ENCODE measurements at regions not wholly inside any gene's neighbourhood (a gene's known extent, or its start where the extent isn't known, plus 50 kb on each side); places are given as distances from the start of the nearest gene placed in this dataset.

DNA sequence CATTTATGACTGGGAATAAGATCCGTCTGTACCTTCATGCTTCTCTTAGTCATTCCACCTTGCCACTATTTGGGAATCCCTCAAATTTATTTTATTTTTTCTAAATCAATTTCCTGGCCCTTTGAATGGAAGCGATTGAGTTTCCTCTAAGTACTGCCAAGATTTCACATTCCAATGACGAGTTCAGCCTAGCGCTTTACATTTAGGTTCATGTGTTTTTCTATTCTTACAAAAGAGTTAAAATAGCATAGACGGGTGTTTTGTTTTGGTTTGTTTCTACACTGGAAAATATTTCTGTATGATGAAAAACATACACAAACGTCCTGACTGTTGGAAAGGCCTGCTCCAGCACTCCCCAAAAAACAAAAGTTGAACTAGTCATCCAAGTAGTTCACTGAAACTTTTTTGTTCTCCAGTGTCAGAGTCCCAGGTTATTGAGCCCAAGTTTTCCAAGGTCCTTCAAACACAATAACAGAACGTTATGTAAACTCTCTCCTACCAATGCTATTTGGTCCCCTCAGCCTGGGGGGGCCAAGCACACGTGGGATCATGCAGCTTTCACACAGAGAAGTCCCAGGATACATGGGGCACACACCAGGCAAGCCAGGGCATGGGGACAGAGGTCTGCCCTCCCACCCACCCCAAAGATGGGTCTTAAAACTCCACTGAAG, 74.8 kb upstream of the FOXN3 start:
- no peak overlapping the region for H3K18ac ChIP-seq (ENCODE audit: low read length)
- no peak overlapping the region for H3K27ac ChIP-seq (ENCODE audit: low read depth, low read length)
- DNase-seq: no peak
- no peak overlapping the region for H3K4me3 ChIP-seq (ENCODE audit: low read length)
- no peaks in the 10 kb centered on the region for H3K79me2 ChIP-seq (ENCODE audit: control insufficient read depth, insufficient read depth, low read length)
- no peak overlapping the region for H3K4me2 ChIP-seq (ENCODE audit: low read length)
- WGBS (ENCODE audit: extremely low coverage, insufficient coverage, low lambda C conversion rate): no CpG with 5 or more reads among the region's 8 CpGs
- H2BK15ac ChIP-seq (replicated peaks; ENCODE audit: low read depth): no peak overlapping the region
- H4K8ac ChIP-seq (ENCODE audit: low read depth, low read length): no peak overlapping the region
- H3K4me1 ChIP-seq (ENCODE audit: control insufficient read depth, low read depth, low read length): no peaks in the 10 kb centered on the region
- H3K9ac ChIP-seq (ENCODE audit: low read length): no peak overlapping the region
- no peaks in the 10 kb centered on the region for H3K79me1 ChIP-seq (ENCODE audit: low read length)
- H3K36me3 ChIP-seq (ENCODE audit: control insufficient read depth, insufficient read depth, low read length): no peaks in the 10 kb centered on the region
- no peak overlapping the region for H4K5ac ChIP-seq (ENCODE audit: low read length)
- no peak overlapping the region for H2AK5ac ChIP-seq (ENCODE audit: low read length)
- H2BK5ac ChIP-seq (ENCODE audit: low read length): no peak overlapping the region
- H3K23ac ChIP-seq (ENCODE audit: low read length): no peak overlapping the region
- H3K4ac ChIP-seq (ENCODE audit: low read depth, low read length): no peak overlapping the region
- H3K56ac ChIP-seq (ENCODE audit: low read length): no peak overlapping the region
- H3K27me3 ChIP-seq (ENCODE audit: insufficient read depth, low read length, poor library complexity): no peaks in the 10 kb centered on the region
- no peak overlapping the region for H2BK120ac ChIP-seq (ENCODE audit: low read depth, low read length)

DNA sequence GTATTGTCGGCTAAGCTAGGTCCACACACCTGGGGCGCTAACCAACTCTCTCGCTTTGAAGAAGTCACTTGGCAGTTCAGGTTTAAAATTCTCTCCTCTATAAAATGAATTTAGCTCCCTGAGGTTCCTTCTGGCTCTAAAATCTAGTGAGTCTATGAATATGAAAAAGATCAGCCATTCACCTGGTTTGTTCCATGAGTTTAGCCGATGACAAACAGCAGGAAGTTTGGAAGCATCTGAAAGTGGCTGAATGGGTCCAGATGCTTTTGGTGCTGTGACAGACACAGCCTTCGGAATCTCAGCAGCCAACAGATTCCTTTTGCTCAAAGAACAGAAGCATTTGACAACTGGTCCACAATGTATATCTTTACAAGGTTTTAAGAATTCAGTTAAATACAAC, 73.4 kb upstream of the FOXN3 start:
- no CpG with 5 or more reads among the region's 5 CpGs for WGBS (ENCODE audit: extremely low coverage, insufficient coverage, low lambda C conversion rate)
- H3K36me3 ChIP-seq (ENCODE audit: control insufficient read depth, insufficient read depth, low read length): no peaks in the 10 kb centered on the region

DNA sequence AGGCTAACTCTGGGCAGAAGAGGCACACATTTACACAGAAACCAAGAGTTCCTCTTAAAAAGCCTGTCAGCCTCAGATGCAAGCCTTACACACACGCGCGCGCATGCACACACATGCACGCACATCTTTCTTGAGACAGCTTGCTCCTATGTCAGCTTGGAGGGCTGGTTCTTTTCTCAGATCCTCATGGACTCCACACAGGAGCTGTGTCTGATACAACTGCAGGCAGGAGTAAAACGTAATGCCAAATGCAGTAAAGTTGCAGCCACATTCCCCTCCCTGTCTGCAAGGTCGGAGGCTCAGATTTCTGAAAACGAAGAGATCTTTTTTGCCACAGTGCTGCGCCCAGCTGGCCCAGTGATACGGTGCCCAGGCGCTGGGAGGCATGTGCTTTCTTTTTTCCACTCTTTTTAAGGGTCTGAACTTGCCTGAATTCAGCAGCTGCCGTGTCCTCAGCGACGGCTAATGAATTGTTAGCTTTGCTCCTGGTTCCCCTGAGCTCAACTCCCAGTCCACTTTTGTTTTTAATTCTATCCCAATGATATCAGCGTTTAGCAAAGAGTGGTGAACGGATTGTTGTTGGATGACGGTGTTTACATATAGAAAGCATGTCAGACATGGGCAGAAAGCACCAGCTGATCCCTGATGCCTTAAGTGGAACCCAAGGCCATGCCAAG, 72.9 kb upstream of the FOXN3 start:
- DNase-seq: no peak
- no peak overlapping the region for H3K18ac ChIP-seq (ENCODE audit: low read length)
- no peaks in the 10 kb centered on the region for H3K4me1 ChIP-seq (ENCODE audit: control insufficient read depth, low read depth, low read length)
- no CpG with 5 or more reads among the region's 17 CpGs for WGBS (ENCODE audit: extremely low coverage, insufficient coverage, low lambda C conversion rate)
- no peak overlapping the region for H2BK120ac ChIP-seq (ENCODE audit: low read depth, low read length)
- no peak overlapping the region for H3K56ac ChIP-seq (ENCODE audit: low read length)
- H3K23ac ChIP-seq (ENCODE audit: low read length): no peak overlapping the region
- H4K8ac ChIP-seq (ENCODE audit: low read depth, low read length): no peak overlapping the region
- H4K5ac ChIP-seq (ENCODE audit: low read length): no peak overlapping the region
- no peaks in the 10 kb centered on the region for H3K36me3 ChIP-seq (ENCODE audit: control insufficient read depth, insufficient read depth, low read length)
- H2BK15ac ChIP-seq (replicated peaks; ENCODE audit: low read depth): no peak overlapping the region
- no peak overlapping the region for H2AK5ac ChIP-seq (ENCODE audit: low read length)
- H3K27ac ChIP-seq (ENCODE audit: low read depth, low read length): no peak overlapping the region
- H3K79me2 ChIP-seq (ENCODE audit: control insufficient read depth, insufficient read depth, low read length): no peaks in the 10 kb centered on the region
- H3K4me3 ChIP-seq (ENCODE audit: low read length): no peak overlapping the region
- no peak overlapping the region for H3K4ac ChIP-seq (ENCODE audit: low read depth, low read length)
- H3K4me2 ChIP-seq (ENCODE audit: low read length): no peak overlapping the region
- no peaks in the 10 kb centered on the region for H3K79me1 ChIP-seq (ENCODE audit: low read length)
- no peak overlapping the region for H2BK5ac ChIP-seq (ENCODE audit: low read length)
- H3K9ac ChIP-seq (ENCODE audit: low read length): no peak overlapping the region
- H3K27me3 ChIP-seq (ENCODE audit: insufficient read depth, low read length, poor library complexity): no peaks in the 10 kb centered on the region

More for the DNA sequence above, 73.4 kb upstream of the FOXN3 start:
- Histone ChIP-seq H4K5ac (ENCODE audit: low read length) (no peak overlapping the region), H3K79me1 (ENCODE audit: low read length) (no peaks in the 10 kb centered on the region), H2BK15ac (replicated peaks; ENCODE audit: low read depth) (no peak overlapping the region), H3K79me2 (ENCODE audit: control insufficient read depth, insufficient read depth, low read length) (no peaks in the 10 kb centered on the region), H3K4ac (ENCODE audit: low read depth, low read length) (no peak overlapping the region), H3K18ac (ENCODE audit: low read length) (no peak overlapping the region), H3K4me1 (ENCODE audit: control insufficient read depth, low read depth, low read length) (no peaks in the 10 kb centered on the region), H3K4me2 (ENCODE audit: low read length) (no peak overlapping the region), H3K56ac (ENCODE audit: low read length) (no peak overlapping the region), H3K23ac (ENCODE audit: low read length) (no peak overlapping the region), H2AK5ac (ENCODE audit: low read length) (no peak overlapping the region), H4K8ac (ENCODE audit: low read depth, low read length) (no peak overlapping the region), H3K9ac (ENCODE audit: low read length) (no peak overlapping the region), H3K27ac (ENCODE audit: low read depth, low read length) (no peak overlapping the region), H2BK120ac (ENCODE audit: low read depth, low read length) (no peak overlapping the region), H2BK5ac (ENCODE audit: low read length) (no peak overlapping the region), H3K4me3 (ENCODE audit: low read length) (no peak overlapping the region), H3K27me3 (ENCODE audit: insufficient read depth, low read length, poor library complexity) (no peaks in the 10 kb centered on the region)
- DNase-seq: no peak

DNA sequence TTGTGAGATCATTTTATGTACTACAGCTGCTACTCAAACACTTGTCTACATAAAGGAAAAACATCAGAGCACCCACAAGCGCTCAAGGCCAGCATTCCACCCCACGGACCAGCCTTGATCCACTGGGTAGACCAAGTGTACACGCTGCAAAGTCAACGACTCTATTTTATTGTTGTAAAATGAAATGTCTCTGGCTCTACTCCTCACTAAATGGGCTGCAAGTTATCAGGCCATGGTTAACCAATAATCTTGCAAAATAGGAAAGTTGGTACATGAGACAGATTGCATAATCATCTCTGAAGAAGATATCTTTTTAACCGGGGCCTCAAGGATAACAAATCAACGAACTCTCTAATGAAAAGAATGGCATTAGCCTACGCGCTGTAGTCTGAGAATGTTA, 69.9 kb upstream of the FOXN3 start:
- Histone ChIP-seq H2BK15ac (replicated peaks; ENCODE audit: low read depth) (no peak overlapping the region), H2BK120ac (ENCODE audit: low read depth, low read length) (no peak overlapping the region), H3K4me2 (ENCODE audit: low read length) (no peak overlapping the region)

DNA sequence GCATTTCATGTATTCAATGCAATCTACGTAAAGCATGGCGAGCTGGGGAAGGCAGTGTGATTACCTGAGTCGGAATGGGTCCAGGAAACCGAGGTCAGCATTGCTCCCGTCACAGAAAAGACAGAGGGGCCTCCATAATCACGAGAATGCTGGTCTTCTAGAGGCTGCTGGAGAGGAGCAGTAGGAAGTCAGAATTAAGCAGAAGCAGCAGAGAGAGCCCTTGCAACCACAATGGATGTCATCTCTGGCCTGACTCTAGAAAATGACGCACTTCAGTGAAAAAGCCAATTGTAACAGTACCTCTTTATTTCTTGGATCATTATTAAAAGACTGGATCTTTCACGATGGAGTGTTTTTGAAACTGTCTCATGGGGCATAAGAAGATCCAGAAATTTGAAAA, 69.5 kb upstream of the FOXN3 start:
- no peak for DNase-seq
- Histone ChIP-seq H4K8ac (ENCODE audit: low read depth, low read length) (no peak overlapping the region), H3K4ac (ENCODE audit: low read depth, low read length) (no peak overlapping the region), H3K18ac (ENCODE audit: low read length) (no peak overlapping the region), H3K4me1 (ENCODE audit: control insufficient read depth, low read depth, low read length) (no peaks in the 10 kb centered on the region), H3K36me3 (ENCODE audit: control insufficient read depth, insufficient read depth, low read length) (no peaks in the 10 kb centered on the region), H2AK5ac (ENCODE audit: low read length) (no peak overlapping the region), H3K27ac (ENCODE audit: low read depth, low read length) (no peak overlapping the region), H3K79me1 (ENCODE audit: low read length) (no peaks in the 10 kb centered on the region), H2BK120ac (ENCODE audit: low read depth, low read length) (no peak overlapping the region), H2BK15ac (replicated peaks; ENCODE audit: low read depth) (no peak overlapping the region), H3K4me3 (ENCODE audit: low read length) (no peak overlapping the region), H3K79me2 (ENCODE audit: control insufficient read depth, insufficient read depth, low read length) (no peaks in the 10 kb centered on the region), H3K4me2 (ENCODE audit: low read length) (no peak overlapping the region), H3K9ac (ENCODE audit: low read length) (no peak overlapping the region), H2BK5ac (ENCODE audit: low read length) (no peak overlapping the region), H4K5ac (ENCODE audit: low read length) (no peak overlapping the region), H3K27me3 (ENCODE audit: insufficient read depth, low read length, poor library complexity) (no peaks in the 10 kb centered on the region), H3K23ac (ENCODE audit: low read length) (no peak overlapping the region), H3K56ac (ENCODE audit: low read length) (no peak overlapping the region)
- no CpG with 5 or more reads among the region's 8 CpGs for WGBS (ENCODE audit: extremely low coverage, insufficient coverage, low lambda C conversion rate)

More for the DNA sequence above, 69.9 kb upstream of the FOXN3 start:
- H3K27ac ChIP-seq (ENCODE audit: low read depth, low read length): no peak overlapping the region
- no peaks in the 10 kb centered on the region for H3K79me1 ChIP-seq (ENCODE audit: low read length)
- no peak for DNase-seq
- H2AK5ac ChIP-seq (ENCODE audit: low read length): no peak overlapping the region
- H3K4ac ChIP-seq (ENCODE audit: low read depth, low read length): no peak overlapping the region
- no peak overlapping the region for H3K23ac ChIP-seq (ENCODE audit: low read length)
- H4K5ac ChIP-seq (ENCODE audit: low read length): no peak overlapping the region
- H3K4me3 ChIP-seq (ENCODE audit: low read length): no peak overlapping the region
- H3K27me3 ChIP-seq (ENCODE audit: insufficient read depth, low read length, poor library complexity): no peaks in the 10 kb centered on the region
- no peaks in the 10 kb centered on the region for H3K79me2 ChIP-seq (ENCODE audit: control insufficient read depth, insufficient read depth, low read length)
- no peak overlapping the region for H3K18ac ChIP-seq (ENCODE audit: low read length)
- H3K36me3 ChIP-seq (ENCODE audit: control insufficient read depth, insufficient read depth, low read length): no peaks in the 10 kb centered on the region
- no CpG with 5 or more reads among the region's 8 CpGs for WGBS (ENCODE audit: extremely low coverage, insufficient coverage, low lambda C conversion rate)
- H3K9ac ChIP-seq (ENCODE audit: low read length): no peak overlapping the region
- no peak overlapping the region for H3K56ac ChIP-seq (ENCODE audit: low read length)
- no peaks in the 10 kb centered on the region for H3K4me1 ChIP-seq (ENCODE audit: control insufficient read depth, low read depth, low read length)
- no peak overlapping the region for H2BK5ac ChIP-seq (ENCODE audit: low read length)
- no peak overlapping the region for H4K8ac ChIP-seq (ENCODE audit: low read depth, low read length)

DNA sequence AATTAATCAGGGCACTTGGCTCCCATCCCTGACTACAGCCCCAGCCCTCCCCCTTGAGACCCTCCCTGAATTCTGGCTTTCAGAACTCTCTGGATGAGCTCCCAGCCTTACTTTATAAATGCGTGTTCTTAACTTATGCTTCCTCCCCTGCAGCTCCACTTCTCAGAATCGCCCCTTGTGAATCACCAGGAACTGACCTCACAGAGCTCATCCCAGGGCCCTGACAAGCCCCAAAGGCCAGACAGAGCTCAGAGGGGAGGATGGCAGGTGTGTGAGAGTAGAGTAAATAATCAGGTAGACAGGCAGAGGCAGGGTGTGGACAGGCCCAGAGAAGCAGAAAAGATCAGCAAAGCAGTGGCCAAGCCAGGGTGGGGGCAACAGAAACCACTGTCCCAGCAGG, 68.2 kb upstream of the FOXN3 start:
- H3K79me1 ChIP-seq (ENCODE audit: low read length): no peaks in the 10 kb centered on the region
- no peaks in the 10 kb centered on the region for H3K27me3 ChIP-seq (ENCODE audit: insufficient read depth, low read length, poor library complexity)
- H3K9ac ChIP-seq (ENCODE audit: low read length): no peak overlapping the region
- H3K4me3 ChIP-seq (ENCODE audit: low read length): no peak overlapping the region
- H3K79me2 ChIP-seq (ENCODE audit: control insufficient read depth, insufficient read depth, low read length): no peaks in the 10 kb centered on the region
- H3K56ac ChIP-seq (ENCODE audit: low read length): no peak overlapping the region
- no peaks in the 10 kb centered on the region for H3K36me3 ChIP-seq (ENCODE audit: control insufficient read depth, insufficient read depth, low read length)
- no peak overlapping the region for H4K5ac ChIP-seq (ENCODE audit: low read length)
- no peak for DNase-seq
- WGBS (ENCODE audit: extremely low coverage, insufficient coverage, low lambda C conversion rate): no CpG with 5 or more reads among the region's 2 CpGs
- H2AK5ac ChIP-seq (ENCODE audit: low read length): no peak overlapping the region
- no peak overlapping the region for H4K8ac ChIP-seq (ENCODE audit: low read depth, low read length)
- H3K18ac ChIP-seq (ENCODE audit: low read length): no peak overlapping the region
- H2BK15ac ChIP-seq (replicated peaks; ENCODE audit: low read depth): no peak overlapping the region
- no peak overlapping the region for H3K23ac ChIP-seq (ENCODE audit: low read length)
- no peak overlapping the region for H3K27ac ChIP-seq (ENCODE audit: low read depth, low read length)
- H3K4ac ChIP-seq (ENCODE audit: low read depth, low read length): no peak overlapping the region
- H3K4me1 ChIP-seq (ENCODE audit: control insufficient read depth, low read depth, low read length): no peaks in the 10 kb centered on the region
- H2BK120ac ChIP-seq (ENCODE audit: low read depth, low read length): no peak overlapping the region
- no peak overlapping the region for H3K4me2 ChIP-seq (ENCODE audit: low read length)
- H2BK5ac ChIP-seq (ENCODE audit: low read length): no peak overlapping the region

Measured in mesendoderm (in vitro differentiated cells).